Endothelial cell of umbilical vein (primary cell): ENCODE measurements at regions not wholly inside any gene's neighbourhood (a gene's known extent, or its start where the extent isn't known, plus 50 kb on each side); places are given as distances from the start of the nearest gene placed in this dataset.

Source experiments
- BruUV-seq: library from RNA; stranded (reverse); fragments of 400-500 nt; replicated peaks from 2 replicates; lab custom pipeline; 2021; lab: Mats Ljungman, UMichigan
- CTCF ChIA-PET: fragments of 300-600, 350-600 bp; sonication (Branson Sonifier 250); formaldehyde crosslinking; loops from one replicate; lab custom pipeline; 2021; ENCODE audit warnings: antibody characterized with exemption, inconsistent platforms; lab: Charles Lee
- POLR2A ChIA-PET: fragments of 300-600, 350-600 bp; sonication (Branson Sonifier 250); formaldehyde crosslinking; loops from one replicate; lab custom pipeline; 2021; ENCODE audit warnings: antibody characterized with exemption, inconsistent platforms; lab: Charles Lee
- DNase-seq: peaks from one replicate; pipeline ENCODE4 v3.0.0-alpha.2; 2011; ENCODE audit warnings: low read depth, low spot score
- FAIRE-seq: peaks from 2 replicates; lab custom pipeline; 2011; peaks lifted over from hg19 to GRCh38; lab: Jason Lieb, UNC
- H2AFZ ChIP-seq: 2 replicates; pipeline ENCODE4 v1.6.0; 2012; ENCODE audit warnings: low read depth, low read length, control low read depth, inconsistent platforms
- H3K27ac ChIP-seq: 2 replicates; pipeline ENCODE4 v1.5.1; 2011; ENCODE audit warnings: low read depth, mild to moderate bottlenecking, control low read depth, low read length, moderate library complexity; ENCODE audit not compliant: insufficient read depth
- H3K27me3 ChIP-seq, 2 experiments: 2 replicates each; pipeline versions ENCODE4 v1.6.0 to v1.6.1; 2011; ENCODE audit warnings: low read length in 2 of 2, mixed read lengths in 1 of 2; ENCODE audit not compliant: control insufficient read depth in 2 of 2, insufficient read depth in 2 of 2
- H3K36me3 ChIP-seq, 2 experiments: 2 replicates in 1 of 2; 3 replicates in 1 of 2; pipeline ENCODE4 v1.5.1; 2011; ENCODE audit warnings: low read length in 2 of 2, mild to moderate bottlenecking in 1 of 2, moderate library complexity in 1 of 2; ENCODE audit not compliant: control insufficient read depth in 2 of 2, insufficient read depth in 2 of 2; ENCODE audit errors: extremely low read depth in 1 of 2
- H3K4me1 ChIP-seq: 3 replicates; pipeline ENCODE4 v1.5.1; 2011; ENCODE audit warnings: mild to moderate bottlenecking, low read length; ENCODE audit not compliant: control insufficient read depth, insufficient read depth; ENCODE audit errors: extremely low read depth
- H3K4me2 ChIP-seq: 2 replicates; pipeline ENCODE4 v1.6.1; 2011; ENCODE audit warnings: low read length, control low read depth, mixed read lengths; ENCODE audit not compliant: insufficient read depth
- H3K4me3 ChIP-seq, 3 experiments: fragments of 200-600 bp in 1 of 3; sonication (generic), shearing (Covaris generic) in 1 of 3; replicated peaks in 1 of 3; 2 replicates each; pipeline ENCODE4 v1.5.1; 2011 to 2016; ENCODE audit warnings: control low read depth in 3 of 3, low read length in 3 of 3, mild to moderate bottlenecking in 2 of 3, inconsistent platforms in 1 of 3, low read depth in 1 of 3, moderate library complexity in 1 of 3; ENCODE audit not compliant: insufficient read depth in 1 of 3
- H3K79me2 ChIP-seq: 2 replicates; pipeline ENCODE4 v1.6.0; 2012; ENCODE audit warnings: low read length, inconsistent platforms; ENCODE audit not compliant: control insufficient read depth, insufficient read depth
- H3K9ac ChIP-seq: replicated peaks from 2 replicates; pipeline ENCODE3; 2011; ENCODE audit warnings: low read length, control low read depth; ENCODE audit not compliant: insufficient read depth; ENCODE audit errors: extremely low read depth
- H3K9me1 ChIP-seq: replicated peaks from 3 replicates; pipeline ENCODE4 v1.6.0; 2011; ENCODE audit warnings: mild to moderate bottlenecking, low read length; ENCODE audit not compliant: control insufficient read depth, insufficient read depth; ENCODE audit errors: extremely low read depth
- H3K9me3 ChIP-seq: replicated peaks from 2 replicates; pipeline ENCODE4 v1.5.1; 2012; ENCODE audit warnings: low read length, inconsistent platforms; ENCODE audit not compliant: control insufficient read depth, insufficient read depth
- H4K20me1 ChIP-seq: replicated peaks from 2 replicates; pipeline ENCODE3; 2011; ENCODE audit warnings: mild to moderate bottlenecking, low read length; ENCODE audit not compliant: control insufficient read depth, insufficient read depth; ENCODE audit errors: extremely low read depth
- EZH2 ChIP-seq: IDR thresholded peaks from 2 replicates; pipeline ENCODE4 v1.6.1; 2012; ENCODE audit warnings: borderline replicate concordance, low read depth, mild to moderate bottlenecking, moderate library complexity, low read length, inconsistent platforms; ENCODE audit not compliant: severe bottlenecking
- GATA2 ChIP-seq: IDR thresholded peaks from 2 replicates; pipeline ENCODE4 v1.7.0; 2011; ENCODE audit warnings: low read depth, mild to moderate bottlenecking, moderate library complexity, mixed read lengths, low read length; ENCODE audit not compliant: insufficient read length, insufficient read depth
- MAX ChIP-seq: IDR thresholded peaks from 2 replicates; pipeline ENCODE4 v1.6.1; 2011; ENCODE audit not compliant: insufficient read depth, insufficient read length
- POLR2AphosphoS5 ChIP-seq: IDR thresholded peaks from 2 replicates; pipeline ENCODE4 v1.6.1; 2012; ENCODE audit warnings: low read depth, mild to moderate bottlenecking, control low read depth, low read length, moderate library complexity; ENCODE audit not compliant: insufficient read depth
- dilution Hi-C: fragments of 300-500 bp; cut with MboI; formaldehyde crosslinking; loops from one replicate; pipeline ENCODE4 v1.15.0; 2019; ENCODE audit warnings: low sequenced_read_pairs; ENCODE audit not compliant: extremely low pct_ligation_motif_present
- intact Hi-C: fragments of 100-400 bp; cut with micrococcal nuclease; formaldehyde crosslinking; loops from one replicate; pipeline ENCODE4 v1.10.0; 2022

DNA sequence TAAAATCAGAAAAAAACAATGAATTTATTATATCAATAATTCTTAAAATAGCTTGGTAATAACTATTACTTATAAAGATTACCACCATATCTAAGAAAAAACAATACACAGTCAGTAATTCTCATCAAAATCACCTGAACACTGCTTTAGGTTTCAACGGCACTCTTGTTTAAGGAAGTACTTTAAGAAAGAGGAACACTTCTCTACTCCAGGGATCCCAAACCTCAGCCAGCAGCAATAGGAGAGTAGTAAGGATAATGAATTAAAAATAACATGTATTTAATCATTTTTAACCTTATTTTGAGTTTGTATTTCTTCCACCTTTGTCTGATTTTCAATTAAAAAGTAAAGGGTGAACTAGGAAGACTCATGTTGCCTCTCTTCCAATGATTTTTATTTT lies 494.0 kb upstream of the NR2F2 start:
- H3K9me1 ChIP-seq, result no peaks in the 10 kb centered on the region
- no peak for TF ChIP-seq GATA2
- DNase-seq (no peak), FAIRE-seq (no peak)
- no peaks in the 10 kb centered on the region for H3K9me3 ChIP-seq
- ChIA-PET CTCF (no interaction called here), POLR2A (no interaction called here)
- no peaks in the 10 kb centered on the region for H3K36me3 ChIP-seq
- H3K4me1 ChIP-seq, result no peaks in the 10 kb centered on the region
- no peak overlapping the region for H3K9ac ChIP-seq
- no peak overlapping the region for H3K27ac ChIP-seq
- H3K79me2 ChIP-seq, result no peaks in the 10 kb centered on the region
- no TSS peak for BruUV-seq
- H3K4me3 ChIP-seq, result no peak overlapping the region
- intact Hi-C loops, result no loop called here
- no peak overlapping the region for H2AFZ ChIP-seq
- no peak overlapping the region for H3K4me2 ChIP-seq
- dilution Hi-C loops, result no loop called here
- H3K27me3 ChIP-seq, result no peaks in the 10 kb centered on the region
- H4K20me1 ChIP-seq, result no peaks in the 10 kb centered on the region

DNA sequence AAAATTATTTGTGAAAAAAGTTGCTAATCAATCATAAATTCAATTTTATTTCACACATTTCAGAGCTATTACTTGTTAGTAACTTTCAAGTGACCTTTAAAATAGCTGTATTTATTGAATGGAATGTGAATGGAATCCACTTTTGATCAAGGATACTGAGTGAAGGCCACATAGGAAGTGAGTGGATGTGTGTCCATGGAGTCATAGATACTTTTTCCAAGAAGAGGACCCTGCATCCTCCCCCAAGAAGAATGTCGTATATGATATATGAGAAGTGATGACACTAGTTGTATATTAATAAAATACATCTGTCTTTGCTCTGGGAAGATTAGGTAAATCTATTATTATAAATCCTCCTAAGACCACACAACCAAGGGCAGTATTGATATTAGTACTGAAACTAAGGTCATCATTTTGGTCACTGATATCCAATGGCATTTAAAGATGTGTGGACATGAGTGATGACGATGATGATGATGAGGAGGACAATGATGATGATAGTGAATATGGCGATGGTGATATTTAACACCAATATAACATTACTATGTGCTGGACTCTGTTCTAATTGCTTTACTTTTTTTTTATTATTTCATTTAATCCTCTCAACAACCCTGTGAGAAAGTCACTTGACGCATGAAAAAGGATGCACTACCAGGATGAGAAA lies 493.0 kb upstream of the NR2F2 start:
- no peak overlapping the region for H3K4me2 ChIP-seq
- no peaks in the 10 kb centered on the region for H4K20me1 ChIP-seq
- no peak overlapping the region for H3K4me3 ChIP-seq
- H3K9ac ChIP-seq, result no peak overlapping the region
- no peak overlapping the region for H2AFZ ChIP-seq
- no TSS peak for BruUV-seq
- intact Hi-C loops (no loop called here), dilution Hi-C loops (no loop called here)
- TF ChIP-seq MAX (no peak), GATA2 (no peak), POLR2AphosphoS5 (no peak), EZH2 (no peak)
- no peak overlapping the region for H3K27ac ChIP-seq
- DNase-seq, result no peak
- ChIA-PET CTCF (interaction anchor here (1.0 kb wide), 1 partner anchor 9 kb away, joined by 4 read pairs; no protein-coding TSS in a partner anchor), POLR2A (no interaction called here)
- H3K79me2 ChIP-seq, result no peaks in the 10 kb centered on the region
- H3K36me3 ChIP-seq, result no peaks in the 10 kb centered on the region
- no peak for FAIRE-seq
- H3K9me1 ChIP-seq, result no peaks in the 10 kb centered on the region
- H3K9me3 ChIP-seq, result no peaks in the 10 kb centered on the region
- H3K27me3 ChIP-seq, result no peaks in the 10 kb centered on the region
- no peaks in the 10 kb centered on the region for H3K4me1 ChIP-seq
